Naive B cell (primary cell): ENCODE measurements at regions not wholly inside any gene's neighbourhood (a gene's known extent, or its start where the extent isn't known, plus 50 kb on each side); places are given as distances from the start of the nearest gene placed in this dataset.
"Not testable (repeated sequence)": the region's sequence is repeated elsewhere in the genome, so short reads cannot be mapped to it uniquely, and the experiment has no call there.

ENCODE experiments used
- ATAC-seq, 2 donors: fragments of 150-1000 bp; cut with Tn5 transposase; 2 replicates each; pipeline ENCODE4 v1.10.0; 2021; ENCODE audit warnings: low read depth in 2 of 2, mild to moderate bottlenecking in 2 of 2, moderate library complexity in 2 of 2
- DNase-seq: peaks from one replicate; pipeline ENCODE4 v3.0.0; 2022
- H3K27ac Mint-ChIP-seq, 6 donors: one replicate each; pipeline ENCODE4 v1.8.0; 2020 to 2022; ENCODE audit warnings: mild to moderate bottlenecking in 6 of 6, mixed read lengths in 6 of 6, moderate library complexity in 5 of 6, inconsistent platforms in 2 of 6
- H3K27me3 Mint-ChIP-seq, 3 donors: one replicate each; pipeline ENCODE4 v1.8.0; 2021 to 2022; ENCODE audit warnings: mixed read lengths in 3 of 3, mild to moderate bottlenecking in 1 of 3
- H3K36me3 Mint-ChIP-seq, 2 donors: one replicate each; pipeline ENCODE4 v1.8.0; 2020 to 2022; ENCODE audit warnings: mixed read lengths in 2 of 2, inconsistent platforms in 1 of 2, mild to moderate bottlenecking in 1 of 2
- H3K4me1 Mint-ChIP-seq, 3 donors: one replicate each; pipeline ENCODE4 v1.8.0; 2020 to 2022; ENCODE audit warnings: mixed read lengths in 3 of 3, inconsistent platforms in 1 of 3, mild to moderate bottlenecking in 1 of 3, moderate library complexity in 1 of 3
- H3K4me3 Mint-ChIP-seq, 8 donors: one replicate each; pipeline ENCODE4 v1.8.0; 2020 to 2022; ENCODE audit warnings: mild to moderate bottlenecking in 8 of 8, mixed read lengths in 8 of 8, moderate library complexity in 8 of 8, inconsistent platforms in 2 of 8
- H3K9me3 Mint-ChIP-seq, 7 donors: one replicate each; pipeline ENCODE4 v1.8.0; 2020 to 2022; ENCODE audit warnings: mixed read lengths in 7 of 7, mild to moderate bottlenecking in 5 of 7, inconsistent platforms in 2 of 7, moderate library complexity in 1 of 7

- Mint-ChIP-seq H3K9me3 (peaks cover 0 to 22% (median 7%) of the 10 kb centered on the region in 7 donors), H3K36me3 (no peaks in the 10 kb centered on the region), H3K27me3 (no peaks in the 10 kb centered on the region), H3K4me3 (no peak overlapping the region), H3K4me1 (no peaks in the 10 kb centered on the region), H3K27ac (no peak overlapping the region)
- no peak for ATAC-seq
- DNase-seq: no peak
These were observed 794.2 kb upstream of the NXPH2 start for GRCh38 chr2:139574371-139574770.

- ATAC-seq (no peak), DNase-seq (no peak)
- Mint-ChIP-seq H3K4me1 (no peaks in the 10 kb centered on the region), H3K36me3 (no peaks in the 10 kb centered on the region), H3K9me3 (peaks cover 2 to 11% (median 5%) of the 10 kb centered on the region in 7 donors), H3K27me3 (no peaks in the 10 kb centered on the region), H3K4me3 (no peak overlapping the region), H3K27ac (no peak overlapping the region)
These were observed 776.6 kb upstream of the NXPH2 start for GRCh38 chr2:139556789-139557188.

DNA sequence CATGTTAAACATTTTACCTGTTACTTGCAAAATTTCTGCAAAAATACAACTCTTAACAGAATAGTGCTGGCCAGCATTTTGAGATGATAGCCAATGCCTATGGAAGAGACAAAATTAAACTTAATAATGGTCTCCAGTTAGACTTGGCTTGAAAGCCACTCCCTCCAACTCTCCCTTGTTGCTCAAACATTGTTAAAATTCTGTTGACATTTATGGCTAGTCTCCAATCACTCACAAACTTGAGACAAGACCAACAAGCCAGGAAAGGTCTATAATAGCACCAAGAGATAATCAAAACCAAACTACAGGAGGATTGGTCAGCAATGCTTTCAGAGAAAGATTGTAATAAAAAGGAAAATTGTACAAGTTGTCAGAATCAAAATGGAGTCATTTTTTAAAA lies 770.7 kb upstream of the NXPH2 start:
- DNase-seq: no peak
- H3K27ac Mint-ChIP-seq: no peak overlapping the region
- no peaks in the 10 kb centered on the region for H3K36me3 Mint-ChIP-seq
- no peak overlapping the region for H3K4me3 Mint-ChIP-seq
- H3K9me3 Mint-ChIP-seq: peaks cover 1 to 11% (median 5%) of the 10 kb centered on the region in 7 donors
- H3K27me3 Mint-ChIP-seq: no peaks in the 10 kb centered on the region
- ATAC-seq: no peak
- H3K4me1 Mint-ChIP-seq: no peaks in the 10 kb centered on the region

DNA sequence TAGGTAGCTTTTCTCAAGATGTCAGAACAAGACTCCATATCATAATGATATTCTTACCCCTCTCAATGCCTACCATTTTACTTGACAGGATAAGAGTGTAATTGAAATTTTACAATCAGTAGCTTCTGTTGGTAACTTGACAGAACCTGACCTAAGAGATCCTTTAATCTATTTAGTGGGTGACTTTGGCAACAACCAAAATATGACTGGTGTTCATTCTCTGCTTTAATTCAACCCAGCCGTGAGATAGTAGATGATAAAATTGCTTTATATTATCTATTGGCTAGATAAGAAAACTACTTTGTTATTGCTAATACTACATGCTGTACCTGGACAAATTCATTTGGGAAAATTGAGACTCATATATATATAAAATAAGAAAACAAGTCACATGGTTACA lies 770.2 kb upstream of the NXPH2 start:
- Mint-ChIP-seq H3K36me3 (no peaks in the 10 kb centered on the region), H3K9me3 (peaks cover 1 to 9% (median 5%) of the 10 kb centered on the region in 7 donors), H3K27me3 (no peaks in the 10 kb centered on the region), H3K4me1 (no peaks in the 10 kb centered on the region), H3K27ac (no peak overlapping the region), H3K4me3 (no peak overlapping the region)
- DNase-seq (no peak), ATAC-seq (no peak)

- Mint-ChIP-seq H3K27ac (no peak overlapping the region), H3K36me3 (no peaks in the 10 kb centered on the region), H3K9me3 (peaks cover 0 to 14% (median 6%) of the 10 kb centered on the region in 7 donors), H3K4me1 (no peaks in the 10 kb centered on the region), H3K4me3 (no peak overlapping the region), H3K27me3 (no peaks in the 10 kb centered on the region)
- DNase-seq (no peak), ATAC-seq (no peak)
These were observed 764.1 kb upstream of the NXPH2 start for GRCh38 chr2:139544186-139544851.

GRCh38 chr2:139538332-139539020 lies 758.3 kb upstream of the NXPH2 start:
- H3K9me3 Mint-ChIP-seq: peaks cover 0 to 10% (median 5%) of the 10 kb centered on the region in 7 donors
- H3K4me3 Mint-ChIP-seq, H3K27me3 Mint-ChIP-seq, H3K36me3 Mint-ChIP-seq, H3K4me1 Mint-ChIP-seq, ATAC-seq, H3K27ac Mint-ChIP-seq, DNase-seq: not testable (repeated sequence)

GRCh38 chr2:139529080-139529479 lies 748.9 kb upstream of the NXPH2 start:
- ATAC-seq: no peak
- no peak overlapping the region for H3K27ac Mint-ChIP-seq
- H3K4me3 Mint-ChIP-seq: no peak overlapping the region

DNA sequence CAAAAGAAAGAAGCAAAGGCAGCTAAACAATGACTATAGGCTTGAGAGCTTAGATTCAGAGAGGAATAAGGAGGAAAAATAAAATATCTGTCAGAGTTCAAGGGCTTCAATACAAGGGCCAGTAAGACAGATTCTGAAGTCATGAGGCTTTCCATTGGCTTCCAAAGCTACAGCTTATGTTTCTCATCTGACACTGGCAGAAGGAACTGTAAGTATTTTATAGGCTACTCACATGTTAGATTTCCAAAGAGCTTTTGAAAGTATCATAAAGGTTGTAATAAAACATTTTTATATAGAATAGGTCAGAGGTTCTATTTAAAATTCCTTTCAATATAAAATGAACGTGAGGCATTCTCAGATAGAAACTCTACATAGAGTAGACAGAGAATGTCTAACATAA lies 746.6 kb upstream of the NXPH2 start:
- no peak for ATAC-seq
- Mint-ChIP-seq H3K27me3 (no peaks in the 10 kb centered on the region), H3K4me3 (no peak overlapping the region), H3K4me1 (no peaks in the 10 kb centered on the region), H3K36me3 (no peaks in the 10 kb centered on the region), H3K9me3 (peaks cover 0 to 6% (median 1%) of the 10 kb centered on the region in 7 donors), H3K27ac (no peak overlapping the region)
- no peak for DNase-seq

More at GRCh38 chr2:139529080-139529479, 748.9 kb upstream of the NXPH2 start:
- no peaks in the 10 kb centered on the region for H3K4me1 Mint-ChIP-seq
- H3K27me3 Mint-ChIP-seq: no peaks in the 10 kb centered on the region
- H3K9me3 Mint-ChIP-seq: peaks cover 0 to 5% (median 1%) of the 10 kb centered on the region in 7 donors
- H3K36me3 Mint-ChIP-seq: no peaks in the 10 kb centered on the region
- DNase-seq: no peak

GRCh38 chr2:139518321-139518720 lies 738.1 kb upstream of the NXPH2 start:
- no peak overlapping the region for H3K4me3 Mint-ChIP-seq
- no peak for DNase-seq
- H3K36me3 Mint-ChIP-seq: no peaks in the 10 kb centered on the region
- H3K27ac Mint-ChIP-seq: no peak overlapping the region
- peaks cover 0 to 9% (median 1%) of the 10 kb centered on the region in 7 donors for H3K9me3 Mint-ChIP-seq
- H3K4me1 Mint-ChIP-seq: no peaks in the 10 kb centered on the region
- ATAC-seq: no peak
- no peaks in the 10 kb centered on the region for H3K27me3 Mint-ChIP-seq

DNA sequence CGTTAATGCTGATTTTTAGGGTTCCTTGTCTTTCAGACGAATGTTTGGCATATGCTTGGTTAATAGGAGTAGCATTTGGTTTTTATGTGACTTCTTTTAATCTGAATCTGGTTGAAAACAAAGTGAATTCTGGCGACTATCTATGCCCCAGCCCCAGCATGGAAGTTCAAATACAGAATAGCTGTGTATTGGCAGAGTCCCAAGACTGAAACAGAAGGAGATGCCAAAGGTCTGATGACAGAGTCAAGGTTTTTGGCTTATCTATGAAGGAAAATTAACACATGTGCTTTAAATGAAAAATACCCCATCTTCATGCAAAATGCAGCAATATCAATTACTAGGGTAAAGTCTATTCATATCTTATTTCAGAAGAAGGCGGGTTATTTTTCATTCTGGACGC lies 734.8 kb upstream of the NXPH2 start:
- Mint-ChIP-seq H3K27ac (no peak overlapping the region), H3K4me3 (no peak overlapping the region), H3K27me3 (no peaks in the 10 kb centered on the region), H3K36me3 (no peaks in the 10 kb centered on the region), H3K4me1 (no peaks in the 10 kb centered on the region), H3K9me3 (peaks cover 0 to 5% (median 0%) of the 10 kb centered on the region in 7 donors)
- DNase-seq: no peak
- ATAC-seq: no peak

DNA sequence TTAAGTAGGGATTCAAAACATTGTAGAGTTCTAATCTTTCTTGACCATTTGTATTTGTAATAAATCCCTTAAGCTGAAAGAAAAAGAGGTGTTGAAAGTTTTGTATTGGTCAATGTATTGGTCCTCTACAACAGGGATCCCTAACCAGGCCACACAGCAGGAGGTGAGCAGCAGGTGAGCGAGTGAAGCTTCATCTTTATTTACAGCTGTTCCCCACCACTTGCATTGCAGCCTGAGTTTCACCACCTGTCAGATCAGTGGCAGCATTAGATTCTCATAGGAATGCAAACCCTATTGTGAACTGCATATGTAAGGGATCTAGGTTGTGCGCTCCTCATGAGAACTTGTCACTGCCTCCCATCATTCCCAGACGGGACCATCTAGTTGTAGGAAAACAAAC lies 715.7 kb upstream of the NXPH2 start:
- Mint-ChIP-seq H3K27me3 (no peaks in the 10 kb centered on the region), H3K36me3 (peaks cover 0 to 9% of the 10 kb centered on the region in 2 donors), H3K4me3 (no peak overlapping the region), H3K27ac (no peak overlapping the region), H3K4me1 (no peaks in the 10 kb centered on the region), H3K9me3 (peaks cover 2 to 23% (median 15%) of the 10 kb centered on the region in 7 donors)
- ATAC-seq: no peak
- DNase-seq: no peak

- no peak overlapping the region for H3K27ac Mint-ChIP-seq
- no peaks in the 10 kb centered on the region for H3K36me3 Mint-ChIP-seq
- ATAC-seq: no peak
- H3K4me1 Mint-ChIP-seq: no peaks in the 10 kb centered on the region
- H3K4me3 Mint-ChIP-seq: no peak overlapping the region
- H3K27me3 Mint-ChIP-seq: no peaks in the 10 kb centered on the region
- no peak for DNase-seq
- peaks cover 0 to 5% (median 4%) of the 10 kb centered on the region in 7 donors for H3K9me3 Mint-ChIP-seq
These were observed 712.0 kb upstream of the NXPH2 start for GRCh38 chr2:139492131-139492680.

- Mint-ChIP-seq H3K27ac (no peak overlapping the region), H3K36me3 (no peaks in the 10 kb centered on the region), H3K4me3 (no peak overlapping the region), H3K9me3 (peaks cover 0 to 18% (median 3%) of the 10 kb centered on the region in 7 donors), H3K27me3 (no peaks in the 10 kb centered on the region), H3K4me1 (no peaks in the 10 kb centered on the region)
- no peak for ATAC-seq
- DNase-seq: no peak
These were observed 700.0 kb upstream of the NXPH2 start for GRCh38 chr2:139480161-139480650.
